IMR-90 (cell line): ENCODE measurements at regions not wholly inside any gene's neighbourhood (a gene's known extent, or its start where the extent isn't known, plus 50 kb on each side); places are given as distances from the start of the nearest gene placed in this dataset.

ENCODE experiments used
- ATAC-seq: fragments of 200-7000 bp; cut with Tn5 transposase; 2 replicates; pipeline ENCODE4 v1.9.1; 2020; ENCODE audit warnings: low read depth, mild to moderate bottlenecking, moderate library complexity
- BruUV-seq: library from RNA; stranded (reverse); fragments of 400-500 nt; replicated peaks from 2 replicates; lab custom pipeline; 2021; lab: Mats Ljungman, UMichigan
- CTCF ChIA-PET: fragments of 300-600 bp; formaldehyde crosslinking; extraction: SDS; loops from one replicate; lab custom pipeline; 2021; ENCODE audit warnings: antibody characterized with exemption; lab: Yijun Ruan, JAX
- POLR2A ChIA-PET: fragments of 300-600 bp; sonication (Branson Sonifier 250); formaldehyde crosslinking; loops from one replicate; lab custom pipeline; 2022; ENCODE audit warnings: antibody characterized with exemption; ENCODE audit not compliant: unreplicated experiment; lab: Charles Lee
- DNase-seq: peaks from one replicate; pipeline ENCODE4 v3.0.0; 2013
- H2AFZ ChIP-seq: replicated peaks from 2 replicates; pipeline ENCODE3; 2013; ENCODE audit warnings: low read length, mild to moderate bottlenecking; ENCODE audit not compliant: poor library complexity
- H2AK5ac ChIP-seq: 2 replicates; pipeline ENCODE4 v1.6.1; 2013; ENCODE audit warnings: low read depth, low read length, inconsistent platforms
- H2AK9ac ChIP-seq: replicated peaks from 2 replicates; pipeline ENCODE3; 2013; ENCODE audit warnings: mild to moderate bottlenecking, low read depth, low read length, moderate library complexity; ENCODE audit not compliant: poor library complexity
- H2BK120ac ChIP-seq: 2 replicates; pipeline ENCODE4 v1.6.1; 2013; ENCODE audit warnings: low read depth, low read length, inconsistent platforms
- H2BK15ac ChIP-seq: 3 replicates; pipeline ENCODE4 v1.6.1; 2013; ENCODE audit warnings: low read depth, low read length, inconsistent platforms
- H2BK20ac ChIP-seq: 2 replicates; pipeline ENCODE4 v1.6.1; 2013; ENCODE audit warnings: low read depth, mild to moderate bottlenecking, inconsistent platforms, low read length, moderate library complexity
- H2BK5ac ChIP-seq: 2 replicates; pipeline ENCODE4 v1.6.1; 2013; ENCODE audit warnings: mild to moderate bottlenecking, low read depth, low read length, inconsistent platforms; ENCODE audit not compliant: poor library complexity, severe bottlenecking
- H3K14ac ChIP-seq: replicated peaks from 2 replicates; pipeline ENCODE4 v1.6.1; 2013; ENCODE audit warnings: low read depth, low read length, inconsistent platforms
- H3K18ac ChIP-seq: 2 replicates; pipeline ENCODE4 v1.6.1; 2013; ENCODE audit warnings: low read depth, low read length, control low read depth
- H3K23ac ChIP-seq: 2 replicates; pipeline ENCODE4 v1.6.1; 2013; ENCODE audit warnings: low read depth, low read length, inconsistent platforms
- H3K27ac ChIP-seq: 2 replicates; pipeline ENCODE4 v1.5.1; 2013; ENCODE audit warnings: mild to moderate bottlenecking, control low read depth, low read length; ENCODE audit not compliant: insufficient read depth
- H3K27me3 ChIP-seq: 2 replicates; pipeline ENCODE4 v1.6.1; 2013; ENCODE audit warnings: low read length; ENCODE audit not compliant: control insufficient read depth, insufficient read depth
- H3K36me3 ChIP-seq: 2 replicates; pipeline ENCODE4 v1.6.1; 2013; ENCODE audit warnings: low read length, mixed read lengths; ENCODE audit not compliant: control insufficient read depth, insufficient read depth
- H3K4ac ChIP-seq: 2 replicates; pipeline ENCODE4 v1.6.1; 2013; ENCODE audit warnings: low read depth, low read length, inconsistent platforms
- H3K4me1 ChIP-seq: 2 replicates; pipeline ENCODE4 v1.6.1; 2013; ENCODE audit warnings: low read length, mixed read lengths; ENCODE audit not compliant: control insufficient read depth, insufficient read depth
- H3K4me2 ChIP-seq: 2 replicates; pipeline ENCODE4 v1.6.1; 2013; ENCODE audit warnings: low read depth, mild to moderate bottlenecking, control low read depth, low read length, moderate library complexity
- H3K4me3 ChIP-seq: 2 replicates; pipeline ENCODE4 v1.5.1; 2013; ENCODE audit warnings: low read depth, mild to moderate bottlenecking, control low read depth, low read length, moderate library complexity; ENCODE audit not compliant: insufficient read depth
- H3K56ac ChIP-seq: 2 replicates; pipeline ENCODE4 v1.6.1; 2013; ENCODE audit warnings: low read length, inconsistent platforms; ENCODE audit not compliant: insufficient read depth; ENCODE audit errors: extremely low read depth
- H3K79me1 ChIP-seq, 2 experiments: 2 replicates each; pipeline ENCODE4 v1.6.1; 2013; ENCODE audit warnings: low read length in 2 of 2, inconsistent platforms in 1 of 2, low read depth in 1 of 2
- H3K9ac ChIP-seq: 2 replicates; pipeline ENCODE4 v1.6.1; 2013; ENCODE audit warnings: low read depth, low read length, control low read depth
- H3K9me1 ChIP-seq: 2 replicates; pipeline ENCODE4 v1.6.1; 2013; ENCODE audit warnings: low read length, inconsistent platforms; ENCODE audit not compliant: insufficient read depth
- H3K9me3 ChIP-seq: 2 replicates; pipeline ENCODE4 v1.6.1; 2013; ENCODE audit warnings: low read length; ENCODE audit not compliant: control insufficient read depth, insufficient read depth
- H4K20me1 ChIP-seq: 2 replicates; pipeline ENCODE4 v1.6.1; 2013; ENCODE audit warnings: low read length, inconsistent platforms; ENCODE audit not compliant: insufficient read depth
- H4K5ac ChIP-seq: 2 replicates; pipeline ENCODE4 v1.6.1; 2013; ENCODE audit warnings: mild to moderate bottlenecking, low read depth, low read length, control low read depth
- H4K8ac ChIP-seq, 2 experiments: 2 replicates each; pipeline ENCODE4 v1.6.1; 2013; ENCODE audit warnings: low read depth in 2 of 2, low read length in 2 of 2, control low read depth in 1 of 2, inconsistent platforms in 1 of 2
- H4K91ac ChIP-seq: 2 replicates; pipeline ENCODE4 v1.6.1; 2013; ENCODE audit warnings: low read depth, low read length, inconsistent platforms; ENCODE audit not compliant: insufficient read depth
- BHLHE40 ChIP-seq: fragments of 150-350 bp; IDR thresholded peaks from 2 replicates; pipeline ENCODE4 v1.6.1; 2016; ENCODE audit warnings: mild to moderate bottlenecking, low read depth, low read length
- CEBPB ChIP-seq: IDR thresholded peaks from 2 replicates; pipeline ENCODE4 v1.6.1; 2012; ENCODE audit warnings: low read depth, low read length, improper control_type of control experiment
- CHD1 ChIP-seq: IDR thresholded peaks from 2 replicates; pipeline ENCODE4 v1.6.1; 2012; ENCODE audit warnings: low read depth, low read length, improper control_type of control experiment
- dilution Hi-C: fragments of 300-500 bp; cut with HindIII; formaldehyde crosslinking; loops from one replicate; pipeline ENCODE4 v1.14.3; 2018; ENCODE audit warnings: low sequenced_read_pairs; ENCODE audit not compliant: unreplicated experiment
- in situ Hi-C: fragments of 300-500 bp; cut with MboI; formaldehyde crosslinking; loops from 3 replicates; pipeline ENCODE4 v1.14.3; 2019; ENCODE audit warnings: low sequenced_read_pairs, inconsistent platforms, mixed read lengths
- intact Hi-C: fragments of 100-400 bp; cut with micrococcal nuclease; formaldehyde crosslinking; loops from 2 replicates; pipeline ENCODE4 v1.10.0; 2022

DNA sequence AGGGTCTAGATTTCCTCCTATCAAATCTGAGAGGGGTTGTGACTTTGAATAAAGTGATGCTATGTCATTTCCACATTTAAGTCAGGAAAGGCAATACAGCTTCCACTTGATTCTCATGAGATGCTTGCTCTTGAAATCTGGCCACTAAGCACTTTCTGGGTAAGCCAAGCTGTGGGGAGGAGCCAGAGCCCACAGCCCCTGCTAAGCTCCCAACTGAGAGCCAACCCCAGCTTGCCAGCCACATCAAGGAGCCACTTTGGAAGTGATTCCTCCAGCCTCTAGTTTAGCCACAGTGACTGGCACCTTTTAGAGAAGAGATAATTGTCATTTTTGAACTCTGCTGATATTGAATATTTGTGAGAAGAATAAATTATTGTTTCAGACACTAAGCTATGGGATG lies 1441.5 kb upstream of the IGFBP7 start:
- in situ Hi-C loops, result no loop called here
- Histone ChIP-seq H2AK5ac (no peak overlapping the region), H3K27ac (no peak overlapping the region), H4K91ac (no peak overlapping the region), H3K36me3 (no peaks in the 10 kb centered on the region), H2BK5ac (no peak overlapping the region), H3K79me1 (no peaks in the 10 kb centered on the region), H2BK120ac (no peak overlapping the region), H4K8ac (no peak overlapping the region), H3K4me1 (no peaks in the 10 kb centered on the region), H3K56ac (no peak overlapping the region), H3K4me2 (no peak overlapping the region), H3K9me3 (no peaks in the 10 kb centered on the region; the same call in 1 of the 2 replicates), H4K20me1 (no peaks in the 10 kb centered on the region), H4K5ac (no peak overlapping the region), H2AFZ (no peak overlapping the region), H3K9me1 (no peaks in the 10 kb centered on the region), H3K18ac (no peak overlapping the region), H2AK9ac (no peak overlapping the region), H3K9ac (no peak overlapping the region), H3K23ac (no peak overlapping the region), H2BK15ac (no peak overlapping the region), H3K4ac (no peak overlapping the region), H2BK20ac (no peak overlapping the region), H3K27me3 (no peaks in the 10 kb centered on the region), H3K4me3 (no peak overlapping the region), H3K14ac (no peak overlapping the region)
- DNase-seq, result no peak
- BruUV-seq, result no TSS peak
- dilution Hi-C loops, result no loop called here
- ChIA-PET POLR2A (no interaction called here), CTCF (no interaction called here)
- ATAC-seq, result no peak
- intact Hi-C loops, result no loop called here
- TF ChIP-seq CHD1 (no peak), BHLHE40 (no peak), CEBPB (no peak)
